ENCODE measurements at regions not wholly inside any gene's neighbourhood (a gene's known extent, or its start where the extent isn't known, plus 50 kb on each side); places are given as distances from the start of the nearest gene placed in this dataset.

- TF ChIP-seq POLR2AphosphoS5 (IDR thresholded peaks at IDR 0.05) (no peak), CTCF (IDR thresholded peaks at IDR 0.05) (no peak)
Measured at GRCh38 chr12:126830778-126831680, 1435.9 kb upstream of the TMEM132C start.

Measured in prostate gland (tissue), 2 donors.